Raji (cell line): ENCODE measurements at regions not wholly inside any gene's neighbourhood (a gene's known extent, or its start where the extent isn't known, plus 50 kb on each side); places are given as distances from the start of the nearest gene placed in this dataset.

ENCODE experiments used
- POLR2A ChIP-seq: IDR thresholded peaks from 2 replicates; pipeline ENCODE4 v1.6.1; 2011; ENCODE audit warnings: low read depth, low read length, control low read depth; ENCODE audit not compliant: insufficient read depth

GRCh38 chr4:78710536-78710935, 65.6 kb upstream of the BMP2K start:
- TF ChIP-seq POLR2A, result no peak

DNA sequence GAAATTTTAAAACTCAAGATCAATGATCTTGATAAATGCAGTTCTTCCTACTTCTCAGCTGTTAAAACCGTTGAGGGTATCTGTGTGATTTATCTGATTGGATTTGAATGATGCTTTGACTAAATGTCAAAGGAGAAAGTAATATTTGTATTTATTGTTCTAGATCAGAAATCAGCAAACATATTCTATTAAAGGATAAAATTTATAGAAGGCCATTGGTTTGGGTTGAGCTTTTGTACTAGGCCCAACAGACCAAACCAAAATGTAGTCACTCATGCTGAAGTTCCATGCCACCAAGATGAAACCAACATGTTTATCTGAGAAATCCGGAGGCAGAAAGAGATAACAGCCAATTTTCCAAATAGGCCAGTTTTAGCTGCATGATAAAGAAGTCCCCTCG, 64.5 kb upstream of the BMP2K start:
- TF ChIP-seq POLR2A, result no peak

DNA sequence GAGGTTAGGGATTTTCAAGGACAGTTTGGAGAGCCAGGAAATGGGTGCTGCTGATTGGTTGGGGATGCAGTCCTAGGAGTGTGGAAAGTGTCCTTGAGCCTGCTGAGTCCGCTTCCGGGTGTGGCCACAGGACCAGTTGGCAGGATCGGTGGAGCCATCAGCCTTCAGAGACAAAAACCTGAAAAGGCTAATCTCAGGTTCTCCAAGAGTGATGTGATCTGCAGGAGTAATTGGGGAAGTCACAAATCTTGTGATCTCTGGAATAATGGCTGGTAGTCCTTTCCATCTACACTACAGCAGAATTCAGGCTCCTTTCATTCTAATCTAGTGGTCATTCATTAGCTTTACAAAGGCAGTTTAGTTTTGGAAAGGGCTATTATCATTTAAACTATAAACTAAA, 55.9 kb upstream of the BMP2K start:
- TF ChIP-seq POLR2A, result no peak

- no peak for TF ChIP-seq POLR2A
These were observed 55.0 kb upstream of the BMP2K start for GRCh38 chr4:78720994-78721677.

- no peak for TF ChIP-seq POLR2A
These were observed 54.4 kb upstream of the BMP2K start for GRCh38 chr4:78721747-78722146.

DNA sequence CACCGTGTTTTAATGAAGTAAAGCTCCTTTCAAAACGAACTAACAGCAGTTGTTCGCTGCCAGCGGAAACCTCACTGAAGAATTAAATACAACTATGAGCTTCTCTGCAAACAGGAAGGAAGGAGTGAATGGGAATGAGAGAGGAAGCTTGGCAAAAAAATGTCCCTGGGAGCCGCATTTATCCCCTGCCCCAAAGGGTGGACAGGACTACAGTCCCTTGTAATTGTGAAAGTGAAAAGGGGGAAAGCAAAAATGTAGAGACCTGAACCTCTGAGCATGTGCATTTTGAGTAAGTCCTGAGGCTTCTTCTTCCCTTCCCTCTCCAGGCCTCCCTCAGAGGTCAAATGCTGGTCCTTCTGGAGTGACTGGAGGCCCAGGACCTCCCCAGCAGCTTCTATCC, 53.8 kb upstream of the BMP2K start:
- TF ChIP-seq POLR2A, result no peak

- TF ChIP-seq POLR2A, result no peak
These were observed 53.3 kb upstream of the BMP2K start for GRCh38 chr4:78722878-78723277.
